GM12865 (cell line): ENCODE measurements at regions not wholly inside any gene's neighbourhood (a gene's known extent, or its start where the extent isn't known, plus 50 kb on each side); places are given as distances from the start of the nearest gene placed in this dataset.

ENCODE experiments used
- DNase-seq: peaks from one replicate; pipeline ENCODE4 v3.0.0; 2010; ENCODE audit warnings: low read depth
- H3K4me3 ChIP-seq: 2 replicates; pipeline ENCODE4 v1.5.1; 2011; ENCODE audit warnings: mild to moderate bottlenecking, low read depth, low read length, control low read depth
- TF ChIP-seq, protein P1 (sequence below): IDR thresholded peaks from 2 replicates; pipeline ENCODE4 v1.5.1; 2011; ENCODE audit warnings: low read length, control low read depth, low read depth, inconsistent platforms; ENCODE audit not compliant: insufficient read depth; ENCODE audit errors: missing control alignments

DNA sequence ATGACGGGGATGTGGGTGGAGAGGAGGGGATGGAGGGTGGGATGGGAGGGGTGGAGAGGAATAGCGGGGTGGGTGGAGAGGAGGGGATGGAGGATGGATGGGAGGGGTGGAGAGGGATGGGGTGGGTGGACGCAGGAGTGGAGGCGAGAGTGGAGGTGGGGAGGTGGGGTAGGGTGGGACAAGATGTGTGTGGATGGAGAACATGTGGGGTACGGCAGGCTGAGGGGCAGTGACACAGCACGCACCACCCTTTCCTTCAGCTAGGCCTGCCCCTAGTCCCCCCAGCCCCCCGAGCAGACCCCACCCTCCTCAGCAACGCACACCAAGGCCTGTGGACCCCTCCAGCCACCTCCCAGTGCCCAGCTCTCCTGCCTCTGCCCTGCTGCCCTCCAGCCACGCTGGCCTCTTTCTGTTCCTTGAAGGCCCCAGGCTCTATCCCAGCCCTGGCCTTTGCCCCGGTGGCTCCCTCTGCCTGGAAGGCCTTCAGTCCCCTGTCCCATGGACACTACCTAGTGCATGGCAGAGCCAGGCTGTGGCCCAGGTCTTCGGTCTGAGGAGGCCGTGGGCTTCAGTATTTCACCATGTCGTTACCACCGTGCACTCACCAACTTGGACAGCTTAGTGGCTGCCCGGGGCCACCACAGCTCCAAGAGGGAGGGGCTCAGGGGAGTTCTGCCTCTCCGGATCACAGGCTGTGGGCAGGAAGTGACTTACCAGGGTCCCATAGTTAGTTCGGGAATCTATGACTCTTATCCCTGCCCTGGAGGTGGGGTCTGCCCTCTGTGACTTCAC, 78.4 kb upstream of the PMEPA1 start:
- no peak for DNase-seq
- TF ChIP-seq, protein P1, sequence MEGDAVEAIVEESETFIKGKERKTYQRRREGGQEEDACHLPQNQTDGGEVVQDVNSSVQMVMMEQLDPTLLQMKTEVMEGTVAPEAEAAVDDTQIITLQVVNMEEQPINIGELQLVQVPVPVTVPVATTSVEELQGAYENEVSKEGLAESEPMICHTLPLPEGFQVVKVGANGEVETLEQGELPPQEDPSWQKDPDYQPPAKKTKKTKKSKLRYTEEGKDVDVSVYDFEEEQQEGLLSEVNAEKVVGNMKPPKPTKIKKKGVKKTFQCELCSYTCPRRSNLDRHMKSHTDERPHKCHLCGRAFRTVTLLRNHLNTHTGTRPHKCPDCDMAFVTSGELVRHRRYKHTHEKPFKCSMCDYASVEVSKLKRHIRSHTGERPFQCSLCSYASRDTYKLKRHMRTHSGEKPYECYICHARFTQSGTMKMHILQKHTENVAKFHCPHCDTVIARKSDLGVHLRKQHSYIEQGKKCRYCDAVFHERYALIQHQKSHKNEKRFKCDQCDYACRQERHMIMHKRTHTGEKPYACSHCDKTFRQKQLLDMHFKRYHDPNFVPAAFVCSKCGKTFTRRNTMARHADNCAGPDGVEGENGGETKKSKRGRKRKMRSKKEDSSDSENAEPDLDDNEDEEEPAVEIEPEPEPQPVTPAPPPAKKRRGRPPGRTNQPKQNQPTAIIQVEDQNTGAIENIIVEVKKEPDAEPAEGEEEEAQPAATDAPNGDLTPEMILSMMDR: no peak
- H3K4me3 ChIP-seq: no peak overlapping the region

GRCh38 chr20:57787151-57787989, 77.6 kb upstream of the PMEPA1 start:
- TF ChIP-seq, protein P1: no peak
- no peak for DNase-seq
- H3K4me3 ChIP-seq: no peak overlapping the region

GRCh38 chr20:57786304-57786932, 76.6 kb upstream of the PMEPA1 start:
- peak; percentile 5 for DNase-seq
- H3K4me3 ChIP-seq: no peak overlapping the region
- TF ChIP-seq, protein P1: no peak

- DNase-seq: no peak
- TF ChIP-seq, protein P1: no peak
- H3K4me3 ChIP-seq: no peak overlapping the region
These were observed 75.9 kb upstream of the PMEPA1 start for GRCh38 chr20:57785720-57786119.

GRCh38 chr20:57785061-57785460, 75.2 kb upstream of the PMEPA1 start:
- DNase-seq: no peak
- no peak overlapping the region for H3K4me3 ChIP-seq
- TF ChIP-seq, protein P1: no peak

DNA sequence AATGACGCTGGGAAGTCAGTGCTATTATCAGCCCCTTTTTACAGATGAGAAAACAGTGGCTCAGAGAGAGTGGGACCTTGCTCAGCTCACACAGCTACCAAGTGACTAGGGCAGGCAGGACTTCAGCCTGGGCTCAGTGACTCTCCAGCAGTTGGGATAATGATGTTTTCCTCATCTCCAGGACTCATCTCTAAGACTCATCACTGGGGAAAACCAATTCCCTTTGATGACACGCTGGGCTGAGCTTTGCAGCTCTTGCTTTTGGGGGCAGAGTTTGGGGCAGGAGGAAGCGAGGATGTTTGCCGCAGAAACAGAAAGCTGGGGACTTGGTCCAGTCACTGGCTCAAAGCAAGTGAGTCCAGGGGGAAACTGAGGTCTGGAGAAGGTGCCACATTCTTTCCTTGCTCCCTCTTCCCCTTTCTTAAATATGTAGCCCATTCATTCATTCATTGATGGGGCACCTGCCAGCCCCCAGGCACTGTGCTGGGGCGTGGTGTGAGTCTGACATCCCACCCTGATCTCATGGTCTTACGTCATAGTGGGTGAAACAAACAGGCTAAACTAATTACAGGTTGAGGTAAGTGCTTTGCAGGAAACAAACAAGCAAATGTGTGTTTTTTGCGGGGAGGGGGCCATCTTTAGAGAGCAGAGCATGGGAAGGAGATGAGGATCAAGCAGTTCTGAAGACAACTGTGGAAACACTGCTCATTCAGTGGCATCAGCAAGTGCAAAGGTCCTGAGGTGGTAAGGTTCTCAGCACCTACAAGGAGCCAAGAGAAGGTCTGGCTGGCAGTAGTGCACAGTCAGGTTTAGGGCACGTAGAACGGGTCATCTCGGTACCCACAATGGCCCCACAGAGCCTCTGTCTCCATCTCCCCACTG, 74.4 kb upstream of the PMEPA1 start:
- TF ChIP-seq, protein P1: no peak
- H3K4me3 ChIP-seq: no peak overlapping the region
- DNase-seq: no peak
